ENCODE measurements at regions not wholly inside any gene's neighbourhood (a gene's known extent, or its start where the extent isn't known, plus 50 kb on each side); places are given as distances from the start of the nearest gene placed in this dataset.

- intact Hi-C loops (cut with DNase I; ENCODE audit: low total_unique reads) = loop anchor here (5.0 kb wide), 1 partner anchor 71 kb away; no protein-coding TSS in a partner anchor
- no peak for DNase-seq
- TF ChIP-seq, protein P1, sequence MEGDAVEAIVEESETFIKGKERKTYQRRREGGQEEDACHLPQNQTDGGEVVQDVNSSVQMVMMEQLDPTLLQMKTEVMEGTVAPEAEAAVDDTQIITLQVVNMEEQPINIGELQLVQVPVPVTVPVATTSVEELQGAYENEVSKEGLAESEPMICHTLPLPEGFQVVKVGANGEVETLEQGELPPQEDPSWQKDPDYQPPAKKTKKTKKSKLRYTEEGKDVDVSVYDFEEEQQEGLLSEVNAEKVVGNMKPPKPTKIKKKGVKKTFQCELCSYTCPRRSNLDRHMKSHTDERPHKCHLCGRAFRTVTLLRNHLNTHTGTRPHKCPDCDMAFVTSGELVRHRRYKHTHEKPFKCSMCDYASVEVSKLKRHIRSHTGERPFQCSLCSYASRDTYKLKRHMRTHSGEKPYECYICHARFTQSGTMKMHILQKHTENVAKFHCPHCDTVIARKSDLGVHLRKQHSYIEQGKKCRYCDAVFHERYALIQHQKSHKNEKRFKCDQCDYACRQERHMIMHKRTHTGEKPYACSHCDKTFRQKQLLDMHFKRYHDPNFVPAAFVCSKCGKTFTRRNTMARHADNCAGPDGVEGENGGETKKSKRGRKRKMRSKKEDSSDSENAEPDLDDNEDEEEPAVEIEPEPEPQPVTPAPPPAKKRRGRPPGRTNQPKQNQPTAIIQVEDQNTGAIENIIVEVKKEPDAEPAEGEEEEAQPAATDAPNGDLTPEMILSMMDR (IDR thresholded peaks at IDR 0.05) = no peak
- no peaks in the 10 kb centered on the region for H3K36me3 ChIP-seq
- peaks cover 0 to 64% (median 55%) of the 10 kb centered on the region in 4 donors for H3K4me1 ChIP-seq
- H3K9me3 ChIP-seq = no peaks in the 10 kb centered on the region
- no peaks in the 10 kb centered on the region for H3K27me3 ChIP-seq
- peak overlapping the region; percentile 68 to 85 for H3K27ac ChIP-seq
- no peak overlapping the region for H3K4me3 ChIP-seq
Observed at GRCh38 chr11:45092901-45093760, 53.3 kb upstream of the PRDM11 start.

- TF ChIP-seq, protein P1 (IDR thresholded peaks at IDR 0.05) = no peak
- Histone ChIP-seq H3K27me3 (no peaks in the 10 kb centered on the region), H3K36me3 (no peaks in the 10 kb centered on the region), H3K4me1 (peaks cover 0 to 63% (median 50%) of the 10 kb centered on the region in 4 donors), H3K4me3 (no peak overlapping the region), H3K9me3 (no peaks in the 10 kb centered on the region), H3K27ac (no peak overlapping the region)
- intact Hi-C loops (cut with DNase I; ENCODE audit: low total_unique reads) = loop anchor here (5.0 kb wide), 1 partner anchor 72 kb away; no protein-coding TSS in a partner anchor
- no peak for DNase-seq
Observed at GRCh38 chr11:45093761-45094455, 52.5 kb upstream of the PRDM11 start.

- H3K4me3 ChIP-seq = no peak overlapping the region
- no peaks in the 10 kb centered on the region for H3K9me3 ChIP-seq
- no peak for DNase-seq
- peaks cover 0 to 53% (median 41%) of the 10 kb centered on the region in 4 donors for H3K4me1 ChIP-seq
- intact Hi-C loops (cut with DNase I; ENCODE audit: low total_unique reads) = loop anchor here (5.0 kb wide), 2 partner anchors 73 to 148 kb away; no protein-coding TSS in a partner anchor
- no peaks in the 10 kb centered on the region for H3K27me3 ChIP-seq
- no peaks in the 10 kb centered on the region for H3K36me3 ChIP-seq
- no peak overlapping the region for H3K27ac ChIP-seq
- TF ChIP-seq, protein P1 (IDR thresholded peaks at IDR 0.05) = no peak
Observed at GRCh38 chr11:45094958-45095690, 51.3 kb upstream of the PRDM11 start.

- TF ChIP-seq, protein P1 (IDR thresholded peaks at IDR 0.05) = no peak
- Histone ChIP-seq H3K9me3 (no peaks in the 10 kb centered on the region), H3K4me3 (no peak overlapping the region), H3K4me1 (peaks cover 0 to 48% (median 36%) of the 10 kb centered on the region in 4 donors), H3K27ac (no peak overlapping the region), H3K36me3 (no peaks in the 10 kb centered on the region), H3K27me3 (no peaks in the 10 kb centered on the region)
- intact Hi-C loops (cut with DNase I; ENCODE audit: low total_unique reads) = loop anchor here (5.0 kb wide), 1 partner anchor 148 kb away; no protein-coding TSS in a partner anchor
- no peak for DNase-seq
Observed at GRCh38 chr11:45095691-45096010, 50.8 kb upstream of the PRDM11 start.

GRCh38 chr11:45096636-45097035, 49.8 kb upstream of the PRDM11 start:
- H3K27me3 ChIP-seq = no peaks in the 10 kb centered on the region
- peaks cover 0 to 38% (median 29%) of the 10 kb centered on the region in 4 donors for H3K4me1 ChIP-seq
- H3K27ac ChIP-seq = no peak overlapping the region
- no peaks in the 10 kb centered on the region for H3K9me3 ChIP-seq
- TF ChIP-seq, protein P1 (IDR thresholded peaks at IDR 0.05) = no peak
- intact Hi-C loops (cut with DNase I; ENCODE audit: low total_unique reads) = loop anchor here (5.0 kb wide), 1 partner anchor 149 kb away; no protein-coding TSS in a partner anchor
- H3K4me3 ChIP-seq = no peak overlapping the region
- DNase-seq = no peak
- H3K36me3 ChIP-seq = no peaks in the 10 kb centered on the region

Data from tibial artery (tissue), 4 donors.